ENCODE measurements at regions not wholly inside any gene's neighbourhood (a gene's known extent, or its start where the extent isn't known, plus 50 kb on each side); places are given as distances from the start of the nearest gene placed in this dataset.

- H3K9me2 ChIP-seq (replicated peaks; ENCODE audit: insufficient read depth): no peaks in the 10 kb centered on the region
- H4K20me1 ChIP-seq (ENCODE audit: insufficient read depth, poor library complexity, severe bottlenecking): no peaks in the 10 kb centered on the region
- 76% methylated on average over 1 of the region's 1 CpG for WGBS (ENCODE audit: low lambda C conversion rate, missing lambda C conversion rate)
- H3K36me3 ChIP-seq (replicated peaks; ENCODE audit: insufficient read depth, low read depth): no peaks in the 10 kb centered on the region
- H3K79me2 ChIP-seq: no peaks in the 10 kb centered on the region
- H3K4me1 ChIP-seq (ENCODE audit: insufficient read depth): no peaks in the 10 kb centered on the region
- no peak for TF ChIP-seq EZH2 (IDR thresholded peaks at IDR 0.05; ENCODE audit: borderline replicate concordance)
- no peak for TF ChIP-seq CTCF (IDR thresholded peaks at IDR 0.05; ENCODE audit: poor library complexity)
- no peak for TF ChIP-seq EZH2phosphoT487 (IDR thresholded peaks at IDR 0.05; ENCODE audit: low read depth, severe bottlenecking, unreplicated experiment)
- no peaks in the 10 kb centered on the region for H3K27me3 ChIP-seq
- H2AFZ ChIP-seq: no peak overlapping the region
- no peak overlapping the region for H3K27ac ChIP-seq
- no peak overlapping the region for H3K4me3 ChIP-seq
- no peak for DNase-seq (ENCODE audit: low spot score)
- H3K4me2 ChIP-seq: no peak overlapping the region
- no peaks in the 10 kb centered on the region for H3K9me3 ChIP-seq (ENCODE audit: low read depth)
Measured at GRCh38 chr11:103676413-103676812, 360.0 kb upstream of the DDI1 start.

- Histone ChIP-seq H3K79me2 (no peaks in the 10 kb centered on the region), H2AFZ (no peak overlapping the region), H3K4me3 (no peak overlapping the region), H4K20me1 (ENCODE audit: insufficient read depth, poor library complexity, severe bottlenecking) (no peaks in the 10 kb centered on the region), H3K27me3 (no peaks in the 10 kb centered on the region), H3K9me2 (replicated peaks; ENCODE audit: insufficient read depth) (no peaks in the 10 kb centered on the region), H3K4me2 (no peak overlapping the region), H3K27ac (no peak overlapping the region), H3K4me1 (ENCODE audit: insufficient read depth) (no peaks in the 10 kb centered on the region), H3K9me3 (ENCODE audit: low read depth) (no peaks in the 10 kb centered on the region), H3K36me3 (replicated peaks; ENCODE audit: insufficient read depth, low read depth) (no peaks in the 10 kb centered on the region)
- TF ChIP-seq EZH2phosphoT487 (IDR thresholded peaks at IDR 0.05; ENCODE audit: low read depth, severe bottlenecking, unreplicated experiment): no peak
- no peak for TF ChIP-seq EZH2 (IDR thresholded peaks at IDR 0.05; ENCODE audit: borderline replicate concordance)
- no peak for TF ChIP-seq CTCF (IDR thresholded peaks at IDR 0.05; ENCODE audit: poor library complexity)
- no peak for DNase-seq (ENCODE audit: low spot score)
- 61% methylated on average over 1 of the region's 1 CpG for WGBS (ENCODE audit: low lambda C conversion rate, missing lambda C conversion rate)
Measured at GRCh38 chr11:103680826-103681225, 355.6 kb upstream of the DDI1 start.

GRCh38 chr11:103681855-103682254 is 354.6 kb upstream of the DDI1 start:
- Histone ChIP-seq H3K4me2 (no peak overlapping the region), H2AFZ (no peak overlapping the region), H4K20me1 (ENCODE audit: insufficient read depth, poor library complexity, severe bottlenecking) (no peaks in the 10 kb centered on the region), H3K9me2 (replicated peaks; ENCODE audit: insufficient read depth) (no peaks in the 10 kb centered on the region), H3K79me2 (no peaks in the 10 kb centered on the region), H3K4me1 (ENCODE audit: insufficient read depth) (no peaks in the 10 kb centered on the region), H3K36me3 (replicated peaks; ENCODE audit: insufficient read depth, low read depth) (no peaks in the 10 kb centered on the region), H3K27me3 (no peaks in the 10 kb centered on the region), H3K4me3 (no peak overlapping the region), H3K9me3 (ENCODE audit: low read depth) (no peaks in the 10 kb centered on the region), H3K27ac (peak overlapping the region; percentile 17)
- DNase-seq (ENCODE audit: low spot score): no peak
- TF ChIP-seq EZH2phosphoT487 (IDR thresholded peaks at IDR 0.05; ENCODE audit: low read depth, severe bottlenecking, unreplicated experiment): no peak
- no peak for TF ChIP-seq CTCF (IDR thresholded peaks at IDR 0.05; ENCODE audit: poor library complexity)
- TF ChIP-seq EZH2 (IDR thresholded peaks at IDR 0.05; ENCODE audit: borderline replicate concordance): no peak
- WGBS (ENCODE audit: low lambda C conversion rate, missing lambda C conversion rate): 61% methylated on average over 7 of the region's 7 CpGs
